HFFc6 (cell line): ENCODE measurements at regions not wholly inside any gene's neighbourhood (a gene's known extent, or its start where the extent isn't known, plus 50 kb on each side); places are given as distances from the start of the nearest gene placed in this dataset.
"Not testable (repeated sequence)": the region's sequence is repeated elsewhere in the genome, so short reads cannot be mapped to it uniquely, and the experiment has no call there.

Experiments
- DNase-seq: peaks from one replicate; pipeline ENCODE4 v3.0.0-alpha.2; 2018
- H3K27ac Mint-ChIP-seq: 2 replicates; pipeline ENCODE4 v1.8.0; 2020; ENCODE audit warnings: mild to moderate bottlenecking, mixed read lengths
- H3K27me3 Mint-ChIP-seq: 2 replicates; pipeline ENCODE4 v1.8.0; 2021; ENCODE audit warnings: mild to moderate bottlenecking, moderate library complexity, mixed read lengths; ENCODE audit not compliant: insufficient read depth
- H3K36me3 Mint-ChIP-seq: 2 replicates; pipeline ENCODE4 v1.8.0; 2021; ENCODE audit warnings: low read depth, mixed read lengths
- H3K4me1 Mint-ChIP-seq: 2 replicates; pipeline ENCODE4 v1.8.0; 2020; ENCODE audit warnings: low read depth, mixed read lengths
- H3K4me3 Mint-ChIP-seq: 2 replicates; pipeline ENCODE4 v1.8.0; 2020; ENCODE audit warnings: mild to moderate bottlenecking, moderate library complexity, mixed read lengths
- H3K9me3 Mint-ChIP-seq: 2 replicates; pipeline ENCODE4 v1.8.0; 2020; ENCODE audit warnings: mild to moderate bottlenecking, mixed read lengths
- TF ChIP-seq, protein P1 (sequence below): fragments of 200-600 bp; sonication (generic); IDR thresholded peaks from 2 replicates; pipeline ENCODE4 v1.5.0; 2021; ENCODE audit warnings: antibody characterized with exemption, mild to moderate bottlenecking

DNA sequence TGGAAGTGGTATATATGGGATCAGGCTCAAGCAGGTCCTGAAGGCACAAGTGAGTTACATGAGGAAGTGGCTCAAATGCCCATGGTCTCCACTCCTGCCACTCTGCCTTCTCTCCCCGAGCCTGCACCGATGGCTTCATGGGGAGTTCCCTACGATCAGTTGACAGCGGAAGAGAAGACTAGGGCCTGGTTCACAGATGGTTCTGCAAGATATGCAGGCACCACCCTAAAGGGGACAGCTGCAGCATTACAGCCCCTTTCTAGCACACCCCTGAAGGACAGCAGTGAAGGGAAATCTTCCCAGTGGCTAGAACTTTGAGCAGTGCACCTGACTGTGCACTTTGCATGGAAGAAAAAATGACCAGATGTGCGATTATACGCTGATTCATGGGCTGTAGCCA, 95.3 kb downstream of the HOXA1 start:
- Mint-ChIP-seq H3K27me3 (peaks cover 5% of the 10 kb centered on the region; the same call in 1 of the 2 replicates), H3K4me3 (no peak overlapping the region), H3K9me3 (peaks cover 13% of the 10 kb centered on the region; the same call in 1 of the 2 replicates)

DNA sequence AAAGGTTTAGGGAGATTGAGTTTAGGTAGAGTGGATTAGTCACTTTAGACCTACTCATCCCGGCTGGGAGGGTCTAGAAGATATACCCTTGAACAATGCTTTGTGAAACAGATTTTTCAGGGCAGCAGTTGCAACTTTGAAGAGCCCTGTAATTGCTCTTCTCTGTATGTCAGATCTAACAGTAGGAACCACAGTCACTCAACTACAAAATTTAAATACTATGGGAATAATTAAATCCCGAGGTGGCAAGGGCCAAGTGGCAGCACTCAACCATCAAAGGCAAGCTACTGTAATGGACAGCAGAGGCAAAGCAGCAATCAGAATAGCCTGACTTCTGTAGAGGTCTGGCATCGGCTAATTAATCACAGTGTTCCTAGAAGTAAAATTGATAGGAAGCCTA, 97.5 kb downstream of the HOXA1 start:
- peaks cover 13% of the 10 kb centered on the region; the same call in 1 of the 2 replicates for H3K9me3 Mint-ChIP-seq
- H3K27me3 Mint-ChIP-seq, H3K27ac Mint-ChIP-seq, DNase-seq, H3K4me3 Mint-ChIP-seq, H3K36me3 Mint-ChIP-seq, H3K4me1 Mint-ChIP-seq: not testable (repeated sequence)

More for the DNA sequence above, 95.3 kb downstream of the HOXA1 start:
- no peak for DNase-seq
- H3K36me3 Mint-ChIP-seq: 0 out of 2 replicates have a peak, but pooled peaks cover 8% of the 10 kb centered on the region
- TF ChIP-seq, protein P1, sequence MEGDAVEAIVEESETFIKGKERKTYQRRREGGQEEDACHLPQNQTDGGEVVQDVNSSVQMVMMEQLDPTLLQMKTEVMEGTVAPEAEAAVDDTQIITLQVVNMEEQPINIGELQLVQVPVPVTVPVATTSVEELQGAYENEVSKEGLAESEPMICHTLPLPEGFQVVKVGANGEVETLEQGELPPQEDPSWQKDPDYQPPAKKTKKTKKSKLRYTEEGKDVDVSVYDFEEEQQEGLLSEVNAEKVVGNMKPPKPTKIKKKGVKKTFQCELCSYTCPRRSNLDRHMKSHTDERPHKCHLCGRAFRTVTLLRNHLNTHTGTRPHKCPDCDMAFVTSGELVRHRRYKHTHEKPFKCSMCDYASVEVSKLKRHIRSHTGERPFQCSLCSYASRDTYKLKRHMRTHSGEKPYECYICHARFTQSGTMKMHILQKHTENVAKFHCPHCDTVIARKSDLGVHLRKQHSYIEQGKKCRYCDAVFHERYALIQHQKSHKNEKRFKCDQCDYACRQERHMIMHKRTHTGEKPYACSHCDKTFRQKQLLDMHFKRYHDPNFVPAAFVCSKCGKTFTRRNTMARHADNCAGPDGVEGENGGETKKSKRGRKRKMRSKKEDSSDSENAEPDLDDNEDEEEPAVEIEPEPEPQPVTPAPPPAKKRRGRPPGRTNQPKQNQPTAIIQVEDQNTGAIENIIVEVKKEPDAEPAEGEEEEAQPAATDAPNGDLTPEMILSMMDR: no peak
- H3K4me1 Mint-ChIP-seq: no peaks in the 10 kb centered on the region
- no peak overlapping the region for H3K27ac Mint-ChIP-seq

DNA sequence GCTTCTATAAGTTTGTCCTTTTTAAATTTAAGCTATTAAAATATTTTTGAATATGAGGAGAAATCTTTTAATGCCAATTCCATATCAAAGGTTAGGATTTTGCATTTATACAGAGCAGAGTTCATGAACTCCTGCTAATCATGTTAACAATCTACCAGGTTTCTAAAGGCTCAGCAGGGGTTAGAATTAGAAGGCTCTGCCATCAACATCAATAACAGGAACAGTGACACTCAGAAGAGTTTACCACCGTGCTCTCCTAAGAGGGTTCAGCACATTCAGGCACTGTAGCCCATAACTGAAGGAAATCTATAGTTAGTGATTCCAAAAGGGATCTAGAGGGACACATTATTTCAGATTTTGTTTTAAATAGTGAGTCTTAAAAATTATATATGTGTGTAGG, 100.1 kb downstream of the HOXA1 start:
- H3K4me3 Mint-ChIP-seq: no peak overlapping the region
- no peaks in the 10 kb centered on the region for H3K4me1 Mint-ChIP-seq
- 0 out of 2 replicates have a peak, but pooled peaks cover 8% of the 10 kb centered on the region for H3K36me3 Mint-ChIP-seq
- peaks cover 10% of the 10 kb centered on the region for H3K27me3 Mint-ChIP-seq
- TF ChIP-seq, protein P1: no peak
- peaks cover 13% of the 10 kb centered on the region; the same call in 1 of the 2 replicates for H3K9me3 Mint-ChIP-seq
- no peak for DNase-seq
- H3K27ac Mint-ChIP-seq: no peak overlapping the region

DNA sequence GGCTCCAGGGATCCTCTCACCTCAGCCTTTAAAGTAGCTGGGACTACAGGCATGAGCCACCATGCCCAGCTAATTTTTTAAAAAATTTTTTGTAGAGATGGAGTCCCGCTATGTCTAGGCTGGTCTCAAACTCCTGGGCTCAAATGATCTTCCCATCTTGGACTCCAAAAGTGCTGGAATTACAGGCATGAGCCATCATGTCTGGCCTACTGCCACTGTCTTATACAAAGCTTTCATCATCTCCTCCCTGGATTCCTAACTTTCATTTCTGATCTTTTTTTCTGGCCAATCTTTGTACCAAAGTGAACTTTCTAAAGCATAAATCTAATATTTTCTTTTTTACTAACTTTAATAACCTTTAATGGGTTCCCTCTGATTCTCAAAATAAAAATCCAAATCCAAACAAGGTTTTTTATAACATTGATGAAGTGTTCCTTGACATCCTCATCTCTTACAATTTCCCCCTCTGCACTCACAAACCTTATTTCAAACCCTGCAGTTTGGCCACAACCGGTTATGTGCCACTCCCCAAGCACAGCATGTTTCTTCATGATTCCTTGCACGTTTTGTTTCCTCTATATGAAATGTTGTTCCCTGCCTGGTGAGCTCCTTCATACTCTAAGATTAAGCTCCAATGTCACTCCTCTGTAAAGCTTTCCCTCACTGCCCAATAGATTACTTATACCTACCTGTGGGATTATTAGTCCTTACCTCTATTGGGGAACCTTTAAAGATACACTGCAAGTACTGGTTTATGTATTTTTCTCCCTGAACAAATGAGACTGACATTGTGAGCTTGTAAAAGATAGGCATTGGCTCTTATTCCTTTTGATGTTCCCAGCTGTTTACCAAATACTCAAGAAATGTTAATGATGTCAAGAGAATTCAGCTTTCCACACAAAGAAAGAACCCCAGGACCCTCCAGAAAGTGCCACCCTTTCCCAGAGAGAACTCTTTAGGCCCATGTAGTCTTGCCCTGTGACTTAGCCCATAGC, 101.7 kb downstream of the HOXA1 start:
- Mint-ChIP-seq H3K4me3 (no peak overlapping the region), H3K9me3 (peaks cover 13% of the 10 kb centered on the region; the same call in 1 of the 2 replicates), H3K27ac (no peak overlapping the region), H3K27me3 (peaks cover 9% of the 10 kb centered on the region), H3K36me3 (0 out of 2 replicates have a peak, but pooled peaks cover 8% of the 10 kb centered on the region), H3K4me1 (no peaks in the 10 kb centered on the region)
- DNase-seq: no peak
- TF ChIP-seq, protein P1: no peak

DNA sequence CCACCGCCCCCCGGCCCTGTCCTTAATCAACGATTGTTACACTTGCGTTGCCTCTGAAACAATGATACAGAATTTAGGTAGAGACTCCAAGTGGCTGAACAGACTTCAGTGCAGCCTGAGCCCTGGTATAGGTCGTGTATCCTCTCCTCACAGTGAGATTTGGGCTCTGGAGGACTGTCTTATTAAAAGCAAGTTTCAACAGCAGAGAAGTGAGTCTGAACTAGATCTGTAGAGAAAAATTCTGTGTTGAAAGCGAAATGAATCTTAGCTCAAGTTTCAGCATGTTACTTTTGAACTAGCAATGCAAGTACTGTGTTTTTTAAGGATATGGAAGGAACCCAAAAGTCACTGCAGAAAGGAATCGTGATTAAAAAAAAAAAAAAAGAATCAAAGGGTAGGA, 103.1 kb downstream of the HOXA1 start:
- H3K4me1 Mint-ChIP-seq: no peaks in the 10 kb centered on the region
- TF ChIP-seq, protein P1: no peak
- H3K9me3 Mint-ChIP-seq: peaks cover under 1% of the 10 kb centered on the region; the same call in 1 of the 2 replicates
- H3K4me3 Mint-ChIP-seq: no peak overlapping the region
- DNase-seq: no peak
- H3K27me3 Mint-ChIP-seq: peaks cover 6% of the 10 kb centered on the region
- H3K27ac Mint-ChIP-seq: no peak overlapping the region
- H3K36me3 Mint-ChIP-seq: 0 out of 2 replicates have a peak, but pooled peaks cover under 1% of the 10 kb centered on the region

DNA sequence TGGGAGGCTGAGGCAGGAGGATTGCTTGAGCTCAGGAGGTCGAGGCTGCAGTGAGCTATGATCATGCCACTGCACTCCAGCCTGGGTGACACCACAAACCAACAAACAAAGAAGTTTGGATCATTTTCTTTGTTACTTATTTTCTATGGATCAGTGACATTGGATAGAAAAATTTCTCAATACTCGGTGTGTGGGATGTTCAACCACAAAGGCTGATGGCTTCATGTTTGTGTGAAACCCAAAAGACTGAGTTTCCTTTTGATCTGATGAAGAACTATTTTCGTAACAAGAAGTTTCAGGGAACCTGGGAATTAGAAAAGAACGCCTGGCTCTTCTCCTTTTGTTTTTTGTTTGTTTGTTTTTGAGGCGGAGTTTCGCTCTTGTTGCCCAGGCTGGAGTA, 104.0 kb downstream of the HOXA1 start:
- Mint-ChIP-seq H3K27me3 (peaks cover 6% of the 10 kb centered on the region), H3K36me3 (no peaks in the 10 kb centered on the region), H3K4me1 (no peaks in the 10 kb centered on the region), H3K27ac (no peak overlapping the region), H3K4me3 (no peak overlapping the region), H3K9me3 (no peaks in the 10 kb centered on the region)
- TF ChIP-seq, protein P1: no peak
- no peak for DNase-seq
